ENCODE measurements at regions not wholly inside any gene's neighbourhood (a gene's known extent, or its start where the extent isn't known, plus 50 kb on each side); places are given as distances from the start of the nearest gene placed in this dataset.

GRCh38 chr7:39890411-39890810, 59.6 kb upstream of the CDK13 start:
- H3K9me3 ChIP-seq = no peaks in the 10 kb centered on the region
- no peak overlapping the region for H3K27ac ChIP-seq
- WGBS, 3 donors = 83 to 86% (median 85%) methylated on average over 4 of the region's 4 CpGs
- H3K4me1 ChIP-seq (ENCODE audit: insufficient read depth) = no peaks in the 10 kb centered on the region
- intact Hi-C loops (cut with DNase I) = loop anchor here in 3 of 4 donors (5.0 to 10.0 kb wide), 3 partner anchors 154 to 167 kb away; no protein-coding TSS in a partner anchor
- no peaks in the 10 kb centered on the region for H3K36me3 ChIP-seq
- no peak overlapping the region for H3K4me3 ChIP-seq
- H3K27me3 ChIP-seq = no peaks in the 10 kb centered on the region
- no peak for DNase-seq
- TF ChIP-seq EP300 (IDR thresholded peaks at IDR 0.05) = no peak
- TF ChIP-seq POLR2A (IDR thresholded peaks at IDR 0.05) = no peak
- TF ChIP-seq, protein P1, sequence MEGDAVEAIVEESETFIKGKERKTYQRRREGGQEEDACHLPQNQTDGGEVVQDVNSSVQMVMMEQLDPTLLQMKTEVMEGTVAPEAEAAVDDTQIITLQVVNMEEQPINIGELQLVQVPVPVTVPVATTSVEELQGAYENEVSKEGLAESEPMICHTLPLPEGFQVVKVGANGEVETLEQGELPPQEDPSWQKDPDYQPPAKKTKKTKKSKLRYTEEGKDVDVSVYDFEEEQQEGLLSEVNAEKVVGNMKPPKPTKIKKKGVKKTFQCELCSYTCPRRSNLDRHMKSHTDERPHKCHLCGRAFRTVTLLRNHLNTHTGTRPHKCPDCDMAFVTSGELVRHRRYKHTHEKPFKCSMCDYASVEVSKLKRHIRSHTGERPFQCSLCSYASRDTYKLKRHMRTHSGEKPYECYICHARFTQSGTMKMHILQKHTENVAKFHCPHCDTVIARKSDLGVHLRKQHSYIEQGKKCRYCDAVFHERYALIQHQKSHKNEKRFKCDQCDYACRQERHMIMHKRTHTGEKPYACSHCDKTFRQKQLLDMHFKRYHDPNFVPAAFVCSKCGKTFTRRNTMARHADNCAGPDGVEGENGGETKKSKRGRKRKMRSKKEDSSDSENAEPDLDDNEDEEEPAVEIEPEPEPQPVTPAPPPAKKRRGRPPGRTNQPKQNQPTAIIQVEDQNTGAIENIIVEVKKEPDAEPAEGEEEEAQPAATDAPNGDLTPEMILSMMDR (IDR thresholded peaks at IDR 0.05) = no peak

GRCh38 chr7:39891894-39892293, 58.2 kb upstream of the CDK13 start:
- H3K4me3 ChIP-seq = no peak overlapping the region
- intact Hi-C loops (cut with DNase I) = loop anchor here in 3 of 4 donors (5.0 to 10.0 kb wide), 3 partner anchors 153 to 165 kb away; no protein-coding TSS in a partner anchor
- WGBS, 3 donors = 27 to 36% (median 30%) methylated on average over 1 of the region's 1 CpG
- DNase-seq = no peak
- no peaks in the 10 kb centered on the region for H3K9me3 ChIP-seq
- no peak overlapping the region for H3K27ac ChIP-seq
- TF ChIP-seq, protein P1 (IDR thresholded peaks at IDR 0.05) = no peak
- no peak for TF ChIP-seq EP300 (IDR thresholded peaks at IDR 0.05)
- TF ChIP-seq POLR2A (IDR thresholded peaks at IDR 0.05) = no peak
- H3K36me3 ChIP-seq = no peaks in the 10 kb centered on the region
- H3K4me1 ChIP-seq (ENCODE audit: insufficient read depth) = no peaks in the 10 kb centered on the region
- H3K27me3 ChIP-seq = no peaks in the 10 kb centered on the region

- TF ChIP-seq, protein P1 (IDR thresholded peaks at IDR 0.05) = no peak
- no peak for TF ChIP-seq EP300 (IDR thresholded peaks at IDR 0.05)
- TF ChIP-seq POLR2A (IDR thresholded peaks at IDR 0.05) = no peak
- H3K9me3 ChIP-seq = no peaks in the 10 kb centered on the region
- no peaks in the 10 kb centered on the region for H3K36me3 ChIP-seq
- H3K27me3 ChIP-seq = no peaks in the 10 kb centered on the region
- intact Hi-C loops (cut with DNase I) = loop anchor here in 3 of 4 donors (5.0 to 10.0 kb wide), 3 partner anchors 152 to 165 kb away; no protein-coding TSS in a partner anchor
- no peak for DNase-seq
- no peak overlapping the region for H3K27ac ChIP-seq
- no peaks in the 10 kb centered on the region for H3K4me1 ChIP-seq (ENCODE audit: insufficient read depth)
- WGBS, 3 donors = 77 to 86% (median 85%) methylated on average over 1 of the region's 1 CpG
- H3K4me3 ChIP-seq = no peak overlapping the region
Observed at GRCh38 chr7:39892361-39892760, 57.7 kb upstream of the CDK13 start.

DNA sequence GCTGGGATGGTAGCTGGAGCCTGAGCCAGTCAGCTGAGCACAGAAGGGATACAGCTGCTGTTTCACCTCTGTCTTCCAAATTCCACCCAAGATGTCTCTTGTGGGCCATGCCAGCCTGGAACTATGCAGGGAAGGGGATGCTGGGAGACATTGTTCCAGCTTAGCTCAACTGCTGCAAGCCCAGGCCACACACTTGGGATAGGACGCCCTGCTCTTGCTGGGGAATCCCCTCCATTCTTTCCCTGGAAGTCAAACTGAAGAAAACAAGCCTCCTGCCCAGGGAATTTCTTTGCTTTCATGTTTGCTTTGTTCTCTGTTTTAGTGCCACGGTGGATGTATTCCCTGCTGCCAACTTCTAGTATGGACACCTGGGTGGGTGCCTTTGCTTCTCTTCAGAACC, 55.2 kb upstream of the CDK13 start:
- whole genome bisulfite sequencing, 3 donors = 20 to 29% (median 24%) methylated on average over 2 of the region's 2 CpGs
- no peak for DNase-seq

More for the DNA sequence above, 55.2 kb upstream of the CDK13 start:
- Histone ChIP-seq H3K4me1 (ENCODE audit: insufficient read depth) (no peaks in the 10 kb centered on the region), H3K27me3 (no peaks in the 10 kb centered on the region), H3K27ac (no peak overlapping the region), H3K4me3 (no peak overlapping the region), H3K9me3 (no peaks in the 10 kb centered on the region), H3K36me3 (no peaks in the 10 kb centered on the region)
- intact Hi-C loops (cut with DNase I) = loop anchor here (2.0 to 10.0 kb wide), 4 partner anchors 150 to 162 kb away; no protein-coding TSS in a partner anchor
- TF ChIP-seq POLR2A (IDR thresholded peaks at IDR 0.05) (no peak), EP300 (IDR thresholded peaks at IDR 0.05) (no peak)
- TF ChIP-seq, protein P1 (IDR thresholded peaks at IDR 0.05) = no peak

Data from ovary (tissue), 7 donors.